ENCODE measurements at regions not wholly inside any gene's neighbourhood (a gene's known extent, or its start where the extent isn't known, plus 50 kb on each side); places are given as distances from the start of the nearest gene placed in this dataset.
"Not testable (repeated sequence)": the region's sequence is repeated elsewhere in the genome, so short reads cannot be mapped to it uniquely, and the experiment has no call there.

DNA sequence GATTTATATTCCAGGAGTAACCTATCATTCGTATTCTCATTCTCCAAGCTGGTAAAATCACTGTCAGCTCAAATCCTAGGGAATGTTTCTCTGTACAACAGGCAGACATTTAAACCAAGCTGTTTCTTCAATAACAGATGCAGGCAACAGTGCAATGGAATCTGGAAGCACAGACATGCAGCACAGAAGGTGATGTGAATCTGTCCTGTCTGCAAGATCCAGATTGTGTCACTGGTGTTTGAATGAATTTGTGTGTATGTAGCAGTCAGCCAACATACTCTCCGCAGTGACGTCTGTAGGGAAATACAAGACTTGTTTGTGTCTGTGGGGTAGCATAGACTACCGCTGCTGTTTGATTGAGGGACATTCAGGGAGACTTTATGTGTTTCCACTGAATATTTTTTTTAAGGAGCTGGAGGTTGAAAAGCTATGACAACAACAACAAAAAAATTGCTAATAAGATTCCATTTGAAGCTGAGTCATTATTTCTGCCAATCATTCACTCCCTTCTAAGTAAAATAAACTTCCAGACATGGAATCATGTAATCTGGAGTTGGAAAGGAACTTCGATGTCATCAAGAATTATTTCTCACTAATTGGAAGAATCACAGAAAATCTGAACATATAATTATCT lies 122.9 kb upstream of the MYO3A start:
- no peak for DNase-seq

DNA sequence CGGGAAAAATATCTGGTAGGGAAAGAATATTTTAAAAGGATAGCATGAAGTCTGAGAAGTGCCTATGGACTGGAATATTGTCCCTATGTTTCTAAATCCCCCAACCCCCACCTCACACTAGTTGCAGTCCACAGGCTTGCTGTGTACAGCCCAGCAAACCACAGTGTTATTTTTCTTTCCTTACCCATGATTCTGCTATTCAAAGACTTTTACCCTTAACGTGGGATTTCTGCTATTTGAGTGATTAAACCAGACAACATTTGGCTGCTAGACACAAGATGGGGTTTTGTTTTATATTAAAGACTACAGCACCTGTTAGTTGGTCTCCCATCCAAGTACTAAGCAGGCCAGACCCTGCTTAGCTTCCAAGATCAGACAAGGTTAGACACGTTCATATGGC lies 120.5 kb upstream of the MYO3A start:
- no peak for DNase-seq

DNA sequence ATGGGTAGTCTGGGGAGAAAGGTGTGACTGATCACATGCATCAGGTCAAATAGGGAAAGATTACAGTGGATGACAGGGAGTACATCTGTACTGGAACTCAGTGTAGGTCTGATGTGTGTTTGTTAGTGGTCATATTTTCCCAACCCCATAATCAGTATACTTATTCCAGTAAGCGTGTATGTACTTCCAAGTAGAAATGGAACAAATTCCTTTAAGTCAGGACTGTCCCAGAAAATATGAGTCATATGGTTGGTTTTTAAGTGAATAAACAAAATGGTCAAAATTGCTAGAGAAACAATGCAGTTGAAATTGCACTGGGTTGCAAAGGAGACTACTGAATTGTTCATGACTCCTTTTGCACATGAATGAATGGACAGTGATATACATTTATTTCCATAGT lies 118.8 kb upstream of the MYO3A start:
- DNase-seq = no peak

DNA sequence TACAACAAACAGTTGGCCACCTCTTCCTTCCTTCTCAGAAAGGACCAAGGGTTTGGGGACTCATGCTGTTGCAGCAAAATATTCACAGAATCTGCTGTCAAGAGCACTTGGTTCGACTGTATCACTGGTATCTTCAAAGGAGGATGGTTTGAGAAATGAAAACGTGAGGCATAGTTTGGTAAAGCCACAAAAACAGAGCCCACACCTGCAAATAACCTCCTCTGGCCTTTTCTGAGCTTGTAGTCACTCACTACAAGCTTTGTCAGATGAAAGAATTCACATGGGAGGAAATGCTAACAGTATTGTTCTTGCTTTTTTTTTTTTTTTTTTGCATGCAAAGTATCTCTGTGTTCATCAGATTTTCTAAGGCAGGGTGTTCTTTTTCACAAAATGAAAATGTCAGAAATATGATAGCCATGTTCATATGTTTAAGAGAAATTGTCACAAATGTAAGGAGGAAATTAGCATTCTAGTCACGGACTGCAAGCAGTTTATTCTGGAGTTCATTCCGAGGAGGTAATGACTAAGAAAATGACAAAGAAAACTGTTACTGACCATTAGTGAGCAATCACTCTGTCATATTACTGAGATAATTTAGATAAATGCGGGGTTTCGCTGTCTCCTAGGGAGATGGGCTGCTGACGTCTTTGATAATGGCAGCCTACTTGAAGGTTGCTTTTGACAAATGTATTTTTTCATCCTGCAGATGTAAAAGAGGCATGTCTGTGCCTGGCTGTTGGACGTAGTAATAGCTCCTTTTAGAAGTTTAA lies 117.8 kb upstream of the MYO3A start:
- no peak for DNase-seq

GRCh38 chr10:25817200-25817599 lies 116.8 kb upstream of the MYO3A start:
- DNase-seq = no peak

DNA sequence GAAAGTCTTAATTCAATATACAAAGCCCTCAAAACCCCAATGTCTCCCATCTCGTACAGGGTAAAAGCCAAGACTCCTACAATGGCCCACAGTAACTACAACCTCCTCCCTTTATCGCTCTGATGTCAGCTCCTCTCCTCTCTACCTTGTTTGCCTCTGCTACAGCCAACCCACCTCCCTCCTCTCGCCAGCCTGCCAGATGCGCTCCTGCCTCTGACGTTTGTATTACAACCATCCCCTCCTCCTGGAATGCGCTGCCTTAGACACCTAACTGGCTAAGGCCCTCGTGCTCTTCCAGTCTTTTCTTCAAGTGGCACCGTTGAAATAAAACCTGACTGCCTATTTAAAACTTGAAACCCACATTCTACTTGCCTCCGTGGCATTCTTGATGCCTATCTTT lies 115.3 kb upstream of the MYO3A start:
- DNase-seq = no peak

DNA sequence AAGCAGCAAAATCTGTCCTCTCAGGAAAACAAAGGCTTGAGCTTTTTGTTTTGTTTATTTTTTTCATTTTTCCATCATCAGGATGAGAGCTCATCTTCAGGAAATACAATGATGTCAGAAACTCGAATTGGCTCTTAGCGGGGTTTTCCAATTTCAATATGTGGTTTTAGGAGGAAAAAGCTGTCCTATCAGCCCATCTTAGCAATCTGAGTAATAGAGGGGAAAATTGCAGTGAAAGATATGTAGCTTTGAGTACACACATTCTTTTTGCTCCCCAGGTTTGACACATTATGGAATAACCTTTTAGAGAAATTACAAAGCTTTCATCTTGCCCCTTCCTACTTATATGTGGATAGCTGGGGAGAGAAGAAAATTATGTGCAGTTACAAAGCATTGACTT lies 113.6 kb upstream of the MYO3A start:
- DNase-seq = no peak

DNA sequence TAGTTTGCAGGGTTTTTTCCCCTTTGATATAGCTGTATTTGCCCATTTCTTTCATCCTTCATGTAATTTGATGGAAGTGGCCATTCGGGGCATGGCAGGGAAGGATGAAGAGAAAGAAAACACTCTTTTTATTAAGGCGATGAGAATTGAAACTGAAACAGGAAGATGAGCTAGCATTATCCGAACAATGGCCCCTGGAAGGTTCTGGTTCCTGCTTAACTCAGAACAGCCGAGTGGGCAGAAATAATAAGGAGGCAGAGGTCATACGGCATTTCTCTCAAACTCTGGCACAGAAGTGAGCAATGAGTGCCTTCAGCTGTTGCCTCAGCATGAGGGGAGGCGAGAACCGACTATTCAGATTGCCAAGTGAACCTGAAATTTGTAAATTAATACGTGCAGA lies 113.2 kb upstream of the MYO3A start:
- DNase-seq = no peak

GRCh38 chr10:25824050-25824449 lies 110.0 kb upstream of the MYO3A start:
- no peak for DNase-seq

DNA sequence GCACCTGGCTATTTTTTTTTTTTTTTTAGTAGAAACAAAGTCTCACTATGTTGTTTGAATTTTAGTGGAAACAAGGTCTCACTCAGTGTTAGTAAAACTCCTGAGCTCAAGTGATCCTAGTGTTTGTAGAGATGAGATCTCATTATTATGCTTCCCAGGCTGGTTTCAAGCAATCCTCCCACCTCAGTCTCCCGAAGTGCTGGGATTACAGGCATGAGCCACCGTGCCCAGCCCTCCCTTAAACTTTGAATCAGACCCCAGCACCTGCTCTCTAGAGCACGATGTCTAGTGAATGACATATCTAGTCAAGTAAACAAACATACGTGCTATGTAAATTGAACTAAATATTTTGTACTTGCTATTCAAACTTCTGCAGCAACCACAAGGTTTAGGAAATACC lies 105.6 kb upstream of the MYO3A start:
- DNase-seq = no peak

DNA sequence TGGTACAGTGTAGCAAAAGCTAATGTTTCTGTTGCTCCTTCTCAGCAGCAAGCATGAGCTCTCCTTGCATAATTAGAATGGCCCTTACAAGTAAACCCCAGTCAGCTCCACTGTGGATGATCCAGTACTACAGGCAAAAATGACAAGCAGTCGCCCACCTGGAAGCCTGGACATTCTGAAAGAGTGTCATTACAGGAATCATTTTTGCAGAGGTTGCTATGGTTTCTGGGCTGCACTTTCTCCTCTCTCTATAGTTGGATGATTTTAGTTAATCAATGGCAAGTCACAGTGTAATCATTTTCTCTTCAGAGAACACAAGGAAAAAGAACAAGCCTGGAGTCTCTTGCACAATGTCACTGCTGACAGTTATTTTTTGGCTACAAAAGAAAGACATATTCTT lies 102.9 kb upstream of the MYO3A start:
- no peak for DNase-seq

GRCh38 chr10:25839683-25840082 lies 94.3 kb upstream of the MYO3A start:
- no peak for DNase-seq

GRCh38 chr10:25840875-25841274 lies 93.2 kb upstream of the MYO3A start:
- DNase-seq = not testable (repeated sequence)

GRCh38 chr10:25842146-25842545 lies 91.9 kb upstream of the MYO3A start:
- no peak for DNase-seq

DNA sequence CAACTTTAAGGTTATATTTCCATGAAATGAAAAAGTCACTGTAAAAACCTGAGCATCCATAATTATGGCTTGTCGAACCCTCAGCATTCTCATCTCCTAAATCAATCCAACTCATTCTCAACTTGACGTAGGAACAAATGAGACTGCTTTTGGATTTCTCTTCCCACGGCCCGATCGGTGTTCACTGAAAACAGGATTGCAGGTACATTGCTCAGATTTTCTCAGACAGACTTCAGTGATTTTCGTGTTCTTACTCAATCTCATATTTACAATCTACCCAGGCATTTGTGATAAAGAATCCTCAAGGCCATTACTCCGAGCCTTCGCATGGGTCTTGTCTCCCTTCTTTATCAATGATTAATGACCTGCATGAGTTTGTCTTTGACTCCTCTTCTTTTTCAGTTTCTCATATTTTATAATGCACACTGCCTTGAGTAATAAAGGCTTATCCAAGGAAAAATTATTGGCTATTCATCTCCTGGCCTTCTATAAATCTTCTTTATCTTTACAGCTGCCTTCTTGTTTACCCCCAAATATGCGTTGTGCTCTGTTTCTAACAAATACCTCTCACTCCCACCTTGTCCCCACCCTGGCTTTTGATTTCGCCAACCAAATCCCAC lies 90.4 kb upstream of the MYO3A start:
- no peak for DNase-seq

- DNase-seq = not testable (repeated sequence)
Observed at GRCh38 chr10:25844716-25845115, 89.3 kb upstream of the MYO3A start.

- DNase-seq = no peak
Observed at GRCh38 chr10:25849268-25849667, 84.8 kb upstream of the MYO3A start.

DNA sequence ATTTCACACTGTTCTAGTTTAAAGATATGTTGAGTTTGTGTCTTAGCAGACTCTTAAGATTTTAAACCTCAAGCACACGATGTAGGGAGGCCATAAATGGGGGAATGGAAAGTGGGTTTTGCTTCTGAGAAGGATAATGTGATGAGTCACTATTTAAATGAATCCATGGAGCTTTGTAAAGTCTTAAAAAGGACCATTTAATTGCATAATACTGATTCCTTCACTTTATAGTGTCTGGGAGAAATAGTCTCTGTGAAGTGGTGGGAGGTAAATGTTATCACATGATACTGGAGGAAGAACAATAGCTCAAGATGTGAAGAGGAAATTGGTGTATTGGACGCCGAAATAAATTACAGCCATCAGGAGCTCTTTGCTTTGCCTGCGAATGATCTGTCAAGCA lies 84.0 kb upstream of the MYO3A start:
- no peak for DNase-seq

GRCh38 chr10:25851548-25851947 lies 82.5 kb upstream of the MYO3A start:
- DNase-seq = no peak

DNA sequence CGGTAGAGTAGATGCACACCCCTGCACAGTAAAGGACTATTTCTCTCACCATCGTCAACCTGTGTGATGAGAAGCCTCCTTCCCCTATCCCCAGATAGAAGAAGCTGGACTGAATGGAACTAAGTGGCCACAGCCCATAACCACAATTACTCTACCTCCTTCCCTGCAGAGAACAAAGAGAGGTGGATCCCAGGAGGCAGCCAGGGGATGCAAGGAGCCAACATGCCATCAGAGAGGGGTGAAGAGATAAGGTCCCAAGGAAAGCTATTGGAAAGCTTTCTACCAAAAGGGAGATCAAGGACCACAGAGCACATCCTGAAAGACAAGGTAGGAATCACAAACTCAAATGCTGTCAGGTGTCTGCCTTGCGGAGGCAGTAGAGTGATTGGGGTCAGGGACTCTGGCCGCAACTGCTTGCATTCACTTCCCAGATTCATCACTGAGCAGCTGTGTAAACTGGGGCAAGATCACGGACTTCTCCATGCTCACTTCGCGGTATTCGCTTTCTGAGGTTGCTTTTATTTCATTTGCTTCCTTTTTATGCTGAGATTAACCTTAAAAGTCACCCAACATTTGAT lies 81.6 kb upstream of the MYO3A start:
- DNase-seq = no peak

GRCh38 chr10:25858076-25858475 lies 76.0 kb upstream of the MYO3A start:
- DNase-seq = no peak

- DNase-seq = no peak
Observed at GRCh38 chr10:25865267-25865666, 68.8 kb upstream of the MYO3A start.

- no peak for DNase-seq
Observed at GRCh38 chr10:25867321-25867720, 66.7 kb upstream of the MYO3A start.

DNA sequence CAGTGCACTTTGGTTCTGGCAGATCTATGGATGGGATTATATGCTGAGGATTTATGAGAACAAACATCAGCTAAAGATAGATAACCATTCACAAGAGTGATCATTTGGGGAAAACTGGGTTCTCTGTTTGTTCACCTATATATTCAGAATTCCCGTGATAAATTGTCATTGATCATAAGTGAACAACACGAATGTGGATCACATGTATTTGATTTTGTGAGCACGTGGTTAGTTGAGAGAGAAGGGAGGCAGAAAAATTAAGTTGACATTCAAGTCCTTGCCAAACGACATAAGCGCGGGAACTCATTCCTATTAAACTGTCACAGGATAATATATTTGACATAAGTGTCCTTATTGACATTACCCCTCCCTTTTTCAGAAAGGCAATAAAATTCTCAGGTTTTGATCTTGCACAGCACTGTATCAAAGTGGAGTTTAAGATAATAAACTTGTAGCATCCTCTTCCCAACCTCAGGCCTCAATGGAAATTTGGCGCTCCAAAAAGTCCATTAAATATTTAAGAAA lies 64.9 kb upstream of the MYO3A start:
- DNase-seq = no peak
